Neuron (in vitro differentiated cells): ENCODE measurements at regions not wholly inside any gene's neighbourhood (a gene's known extent, or its start where the extent isn't known, plus 50 kb on each side); places are given as distances from the start of the nearest gene placed in this dataset.

Experiments
- H2AFZ ChIP-seq: one replicate; pipeline ENCODE4 v1.6.1; 2013; ENCODE audit warnings: low read depth, mild to moderate bottlenecking, inconsistent platforms, low read length, moderate library complexity
- H3K27me3 ChIP-seq: one replicate; pipeline ENCODE4 v1.6.1; 2013; ENCODE audit warnings: low read length; ENCODE audit not compliant: insufficient read depth
- H3K36me3 ChIP-seq: one replicate; pipeline ENCODE4 v1.6.1; 2013; ENCODE audit warnings: low read length; ENCODE audit not compliant: insufficient read depth
- H3K4me1 ChIP-seq: one replicate; pipeline ENCODE4 v1.6.1; 2013; ENCODE audit warnings: low read length; ENCODE audit not compliant: insufficient read depth
- H3K4me3 ChIP-seq: 2 replicates; pipeline ENCODE4 v1.5.1; 2013; ENCODE audit warnings: mild to moderate bottlenecking, low read length, moderate library complexity
- H3K9me3 ChIP-seq: one replicate; pipeline ENCODE4 v1.6.1; 2013; ENCODE audit warnings: low read length

- Histone ChIP-seq H3K9me3 (no peaks in the 10 kb centered on the region), H3K36me3 (no peaks in the 10 kb centered on the region), H3K4me3 (no peak overlapping the region), H3K27me3 (no peaks in the 10 kb centered on the region), H3K4me1 (no peaks in the 10 kb centered on the region), H2AFZ (no peak overlapping the region)
These were observed 496.1 kb downstream of the NR4A2 start for GRCh38 chr2:155836439-155836838.

DNA sequence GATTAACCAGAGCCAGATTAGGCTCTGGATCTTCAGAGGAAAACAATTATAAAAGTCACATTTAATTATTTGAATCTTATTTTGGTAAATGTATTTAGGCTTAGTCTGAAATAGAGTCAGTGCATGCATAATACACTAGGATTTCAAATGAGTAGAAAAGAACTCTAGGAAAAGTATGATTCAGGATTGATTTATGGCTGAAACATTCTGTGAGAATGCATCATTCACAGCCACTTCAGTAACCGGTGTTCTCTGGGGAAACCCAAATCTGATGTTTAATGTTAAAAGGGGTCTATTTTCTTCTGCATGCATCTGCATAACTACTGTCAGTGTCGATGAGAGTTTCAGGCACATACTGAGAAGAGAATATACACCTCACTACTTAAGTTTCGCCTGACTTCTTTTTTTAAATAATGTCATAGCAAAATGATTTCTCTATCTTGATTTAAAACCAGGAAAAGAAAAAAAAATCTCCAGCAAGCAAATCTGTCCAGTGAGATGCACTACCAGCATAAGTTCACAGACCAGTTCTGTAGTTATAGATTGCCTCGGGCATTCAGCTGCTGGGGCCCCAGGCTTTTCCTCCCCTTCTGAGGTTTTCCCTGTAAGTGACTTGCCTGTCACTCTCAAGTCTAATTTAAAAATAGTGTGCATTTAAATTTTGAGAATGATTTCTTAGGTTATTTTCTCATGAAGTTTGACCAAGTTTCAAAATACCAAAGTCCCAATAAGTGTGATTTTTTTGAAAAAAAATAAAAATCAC is 501.5 kb downstream of the NR4A2 start:
- Histone ChIP-seq H3K9me3 (no peaks in the 10 kb centered on the region), H3K27me3 (no peaks in the 10 kb centered on the region), H3K4me3 (no peak overlapping the region), H2AFZ (no peak overlapping the region), H3K36me3 (no peaks in the 10 kb centered on the region), H3K4me1 (no peaks in the 10 kb centered on the region)

- Histone ChIP-seq H3K9me3 (no peaks in the 10 kb centered on the region), H3K4me3 (no peak overlapping the region), H3K4me1 (no peaks in the 10 kb centered on the region), H3K27me3 (no peaks in the 10 kb centered on the region), H2AFZ (no peak overlapping the region), H3K36me3 (no peaks in the 10 kb centered on the region)
These were observed 502.2 kb downstream of the NR4A2 start for GRCh38 chr2:155830351-155830750.

DNA sequence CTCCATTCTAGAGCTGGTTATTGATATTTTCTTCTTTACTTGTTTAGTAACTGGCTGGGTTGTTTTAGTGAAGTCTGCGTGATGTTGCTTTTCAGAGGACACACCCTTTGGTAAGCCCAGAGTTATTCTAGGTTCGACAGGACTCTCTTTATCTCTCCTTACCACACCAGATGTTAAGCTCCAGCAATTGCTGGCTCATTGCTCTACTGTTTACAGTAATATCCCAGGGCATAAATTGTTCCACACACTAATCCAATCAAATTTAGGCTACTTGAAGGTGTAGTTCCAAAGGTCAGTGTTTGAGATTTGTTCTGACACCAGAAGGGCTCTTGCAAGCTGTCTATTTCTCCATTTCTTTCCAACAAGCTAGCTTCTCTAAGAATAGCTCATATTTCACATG is 506.6 kb downstream of the NR4A2 start:
- Histone ChIP-seq H3K9me3 (no peaks in the 10 kb centered on the region), H3K36me3 (no peaks in the 10 kb centered on the region), H3K4me3 (no peak overlapping the region), H3K27me3 (no peaks in the 10 kb centered on the region), H2AFZ (no peak overlapping the region), H3K4me1 (no peaks in the 10 kb centered on the region)

DNA sequence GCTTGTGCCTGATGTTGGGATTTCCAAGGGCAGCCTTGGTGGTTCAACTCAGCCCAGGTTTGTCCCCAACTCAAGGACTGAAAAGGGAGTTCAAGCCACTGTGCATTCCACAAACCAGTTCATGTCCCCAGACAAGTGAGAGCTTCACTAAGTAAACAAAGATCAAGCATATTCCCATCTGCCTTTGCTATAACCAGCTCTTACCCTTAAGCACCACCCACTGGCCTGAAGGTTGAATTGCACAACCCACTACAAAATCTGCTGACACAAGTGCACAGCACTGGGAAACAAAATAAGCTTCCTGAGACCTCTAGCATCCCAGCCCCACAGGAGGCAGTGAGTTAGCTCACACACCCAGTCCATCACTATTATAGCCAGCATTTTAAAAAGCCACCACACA is 516.7 kb downstream of the NR4A2 start:
- Histone ChIP-seq H3K27me3 (no peaks in the 10 kb centered on the region), H3K4me3 (no peak overlapping the region), H2AFZ (no peak overlapping the region), H3K9me3 (no peaks in the 10 kb centered on the region), H3K36me3 (no peaks in the 10 kb centered on the region), H3K4me1 (no peaks in the 10 kb centered on the region)

- Histone ChIP-seq H3K9me3 (no peaks in the 10 kb centered on the region), H3K4me3 (no peak overlapping the region), H2AFZ (no peak overlapping the region), H3K36me3 (no peaks in the 10 kb centered on the region), H3K27me3 (no peaks in the 10 kb centered on the region), H3K4me1 (no peaks in the 10 kb centered on the region)
These were observed 517.2 kb downstream of the NR4A2 start for GRCh38 chr2:155815275-155815674.

- H3K36me3 ChIP-seq: no peaks in the 10 kb centered on the region
- no peak overlapping the region for H2AFZ ChIP-seq
- no peaks in the 10 kb centered on the region for H3K9me3 ChIP-seq
- H3K4me1 ChIP-seq: no peaks in the 10 kb centered on the region
- H3K27me3 ChIP-seq: no peaks in the 10 kb centered on the region
- H3K4me3 ChIP-seq: no peak overlapping the region
These were observed 522.1 kb downstream of the NR4A2 start for GRCh38 chr2:155810411-155810810.

DNA sequence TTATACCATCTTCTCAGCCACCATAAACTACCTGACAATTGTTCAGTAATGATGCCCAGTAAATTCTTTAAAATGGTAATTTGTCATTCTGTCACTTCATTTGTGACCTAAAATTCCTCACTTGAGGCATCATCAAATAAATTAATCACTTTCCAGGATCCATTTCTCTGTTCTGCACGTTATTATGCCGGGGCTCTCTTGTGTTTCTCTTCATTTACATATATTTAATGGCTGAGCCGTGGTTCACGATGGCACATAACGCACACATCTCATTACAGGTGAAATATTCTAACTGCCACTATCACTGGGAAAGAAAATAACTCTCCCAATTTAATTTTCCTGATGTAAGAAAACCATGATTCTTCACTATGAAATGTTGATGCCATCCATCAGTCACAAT is 529.6 kb downstream of the NR4A2 start:
- no peaks in the 10 kb centered on the region for H3K27me3 ChIP-seq
- H3K4me3 ChIP-seq: no peak overlapping the region
- no peaks in the 10 kb centered on the region for H3K4me1 ChIP-seq
- H2AFZ ChIP-seq: no peak overlapping the region
- no peaks in the 10 kb centered on the region for H3K9me3 ChIP-seq
- H3K36me3 ChIP-seq: no peaks in the 10 kb centered on the region

DNA sequence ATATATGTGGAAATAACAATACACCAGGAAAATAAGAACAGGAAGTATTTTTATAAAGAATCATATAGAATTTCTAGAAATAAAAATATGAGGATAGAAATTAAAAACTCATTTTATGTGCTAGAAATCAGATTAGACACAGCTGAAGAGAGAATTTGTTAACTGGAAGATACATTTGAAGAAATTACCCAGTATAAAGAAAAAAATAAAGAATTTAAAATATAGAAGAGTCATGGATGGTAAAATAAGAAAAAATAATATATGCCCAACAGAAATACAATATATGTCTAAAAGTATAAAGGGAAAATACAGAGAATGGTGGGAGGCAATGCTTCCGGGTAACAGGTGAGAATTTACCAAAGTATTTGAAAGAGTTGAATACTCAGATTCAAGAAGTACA is 539.9 kb downstream of the NR4A2 start:
- H2AFZ ChIP-seq: no peak overlapping the region
- no peak overlapping the region for H3K4me3 ChIP-seq
- no peaks in the 10 kb centered on the region for H3K36me3 ChIP-seq
- peaks cover 3% of the 10 kb centered on the region for H3K9me3 ChIP-seq
- H3K4me1 ChIP-seq: no peaks in the 10 kb centered on the region
- H3K27me3 ChIP-seq: no peaks in the 10 kb centered on the region

DNA sequence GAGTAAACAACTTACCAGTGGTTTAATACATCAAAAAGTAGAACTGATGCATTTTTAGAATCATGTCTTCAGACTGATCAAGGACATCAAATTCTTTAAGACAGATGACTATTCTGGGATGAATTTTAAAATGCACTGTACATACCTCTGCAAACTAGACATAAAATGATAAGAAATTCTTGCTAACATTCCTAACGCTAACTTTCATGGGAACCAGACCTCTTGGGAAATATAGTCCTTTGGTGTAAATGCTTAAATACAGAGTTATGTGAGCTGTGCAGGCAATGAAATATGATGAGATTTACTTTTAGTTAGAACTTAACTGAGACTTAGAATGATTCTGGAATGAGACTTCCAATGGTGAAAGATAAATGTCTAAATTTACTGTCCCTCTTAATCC is 562.0 kb downstream of the NR4A2 start:
- Histone ChIP-seq H3K27me3 (no peaks in the 10 kb centered on the region), H3K4me1 (no peaks in the 10 kb centered on the region), H3K36me3 (no peaks in the 10 kb centered on the region)

GRCh38 chr2:155766342-155767115 is 566.0 kb downstream of the NR4A2 start:
- no peaks in the 10 kb centered on the region for H3K36me3 ChIP-seq
- H3K27me3 ChIP-seq: no peaks in the 10 kb centered on the region
- no peak overlapping the region for H2AFZ ChIP-seq
- no peak overlapping the region for H3K4me3 ChIP-seq
- no peaks in the 10 kb centered on the region for H3K4me1 ChIP-seq
- H3K9me3 ChIP-seq: no peaks in the 10 kb centered on the region

More for the DNA sequence above, 562.0 kb downstream of the NR4A2 start:
- H2AFZ ChIP-seq: no peak overlapping the region
- no peaks in the 10 kb centered on the region for H3K9me3 ChIP-seq
- H3K4me3 ChIP-seq: no peak overlapping the region

GRCh38 chr2:155755481-155755880 is 577.0 kb downstream of the NR4A2 start:
- H3K27me3 ChIP-seq: no peaks in the 10 kb centered on the region
- no peak overlapping the region for H2AFZ ChIP-seq
- H3K4me1 ChIP-seq: no peaks in the 10 kb centered on the region
- no peaks in the 10 kb centered on the region for H3K9me3 ChIP-seq
- no peaks in the 10 kb centered on the region for H3K36me3 ChIP-seq
- H3K4me3 ChIP-seq: no peak overlapping the region

- Histone ChIP-seq H3K9me3 (no peaks in the 10 kb centered on the region), H2AFZ (no peak overlapping the region), H3K4me1 (no peaks in the 10 kb centered on the region), H3K27me3 (no peaks in the 10 kb centered on the region), H3K36me3 (no peaks in the 10 kb centered on the region), H3K4me3 (no peak overlapping the region)
These were observed 584.4 kb downstream of the NR4A2 start for GRCh38 chr2:155748131-155748530.
